ENCODE measurements at regions not wholly inside any gene's neighbourhood (a gene's known extent, or its start where the extent isn't known, plus 50 kb on each side); places are given as distances from the start of the nearest gene placed in this dataset.

DNA sequence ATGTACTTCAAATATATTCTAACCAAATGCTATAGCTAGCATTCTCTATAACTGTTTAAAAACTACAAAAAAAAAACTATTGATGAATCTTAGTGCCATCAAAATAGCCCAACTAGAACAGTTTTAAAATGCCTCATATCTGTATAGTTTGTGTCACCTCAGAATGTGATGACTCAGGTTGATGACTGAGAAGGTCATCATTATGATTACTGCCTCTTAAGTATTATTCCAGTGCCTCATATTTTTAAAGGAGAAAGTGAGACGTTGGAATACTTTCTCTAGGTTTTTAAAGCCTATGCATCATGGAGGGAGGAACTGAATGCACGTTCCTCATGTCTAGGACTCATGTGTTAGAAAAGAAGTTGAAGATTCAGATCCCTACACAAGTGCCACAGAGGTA, 88.2 kb downstream of the TMA16 start:
- no peak for DNase-seq (ENCODE audit: low spot score)

DNA sequence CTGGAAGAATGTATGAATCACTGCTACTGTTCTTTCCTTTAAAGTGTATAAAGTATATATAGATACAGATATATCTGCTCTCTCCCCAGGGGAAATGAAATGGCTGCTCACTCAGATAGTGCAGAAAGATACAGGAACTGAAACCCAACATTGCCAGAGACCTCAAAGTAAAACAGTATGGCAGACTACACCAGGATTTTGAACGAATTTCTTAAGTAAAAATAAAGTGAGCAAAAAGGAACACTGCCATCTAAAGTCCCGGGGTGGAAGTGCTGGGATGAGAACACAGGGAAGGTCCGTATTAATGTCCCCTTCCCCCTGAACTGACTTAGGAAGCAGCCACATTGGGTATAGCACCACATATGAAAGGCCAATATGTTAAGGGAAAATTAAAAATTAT, 93.4 kb downstream of the TMA16 start:
- DNase-seq (ENCODE audit: low spot score): no peak

DNA sequence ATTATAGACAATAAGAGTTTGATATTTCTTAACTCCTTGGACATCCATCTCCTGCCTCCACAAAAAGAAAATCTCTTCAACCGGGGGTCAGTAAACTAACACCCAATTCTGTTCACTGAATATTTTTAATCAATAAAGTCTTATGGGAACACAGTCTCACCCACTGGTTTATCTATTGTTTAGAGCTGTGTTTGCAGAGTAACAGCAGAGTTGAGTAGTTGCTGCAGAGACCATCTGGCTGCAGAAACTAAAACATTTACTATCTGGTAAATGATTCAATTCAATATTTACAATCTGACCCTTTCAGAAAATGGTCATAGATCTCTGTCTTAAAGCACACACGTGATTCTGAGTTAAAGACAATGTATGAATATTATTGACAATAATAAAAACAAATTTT, 94.0 kb downstream of the TMA16 start:
- no peak for DNase-seq (ENCODE audit: low spot score)

DNA sequence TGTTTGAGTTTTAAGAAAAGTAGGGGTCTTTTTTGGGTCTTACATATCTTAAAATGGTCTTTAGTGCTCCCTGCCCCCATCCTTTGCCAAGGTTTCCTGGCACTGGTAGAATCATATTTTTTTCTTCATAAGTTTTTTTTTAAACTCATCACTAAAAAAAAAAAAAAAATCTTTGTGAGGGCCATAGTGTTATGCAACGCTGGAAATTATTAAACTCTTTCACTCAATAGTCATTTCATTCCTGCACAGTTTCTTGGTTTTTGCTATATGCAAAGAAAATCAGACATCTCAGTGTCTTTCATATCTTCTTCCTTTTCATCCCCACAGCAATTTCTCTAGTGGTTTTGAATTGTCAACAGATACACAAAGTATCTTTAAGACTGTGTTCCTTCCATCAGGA, 95.6 kb downstream of the TMA16 start:
- DNase-seq (ENCODE audit: low spot score): no peak

DNA sequence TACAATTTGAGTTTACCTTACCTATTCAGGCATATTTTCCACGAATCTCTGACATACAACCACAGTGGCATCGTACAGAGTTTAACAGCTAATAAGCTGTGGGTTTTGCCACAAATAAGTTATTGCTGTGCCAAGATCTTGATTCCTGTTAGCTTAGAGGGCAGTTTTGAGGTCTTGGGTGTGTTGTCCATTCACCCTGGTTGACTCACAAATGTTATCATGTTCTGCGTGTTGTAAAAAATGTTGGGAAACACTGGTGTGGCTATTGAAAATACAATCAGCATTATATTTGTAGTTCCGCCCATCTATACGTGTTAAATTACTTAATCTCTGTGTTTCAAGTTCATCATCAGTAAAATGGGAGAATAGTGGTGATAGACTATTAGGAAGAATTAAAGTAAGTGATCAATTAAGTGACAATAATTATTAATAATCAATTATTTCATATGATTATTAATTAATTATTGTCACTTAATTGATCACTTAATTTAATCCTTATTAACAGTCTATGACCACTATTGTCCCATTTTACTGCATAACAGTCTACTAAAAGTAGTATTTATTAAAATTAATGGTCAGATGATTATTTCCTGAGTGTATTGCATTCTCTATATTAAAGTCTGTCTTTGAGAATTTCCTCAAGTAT, 96.3 kb downstream of the TMA16 start:
- DNase-seq (ENCODE audit: low spot score): no peak

DNA sequence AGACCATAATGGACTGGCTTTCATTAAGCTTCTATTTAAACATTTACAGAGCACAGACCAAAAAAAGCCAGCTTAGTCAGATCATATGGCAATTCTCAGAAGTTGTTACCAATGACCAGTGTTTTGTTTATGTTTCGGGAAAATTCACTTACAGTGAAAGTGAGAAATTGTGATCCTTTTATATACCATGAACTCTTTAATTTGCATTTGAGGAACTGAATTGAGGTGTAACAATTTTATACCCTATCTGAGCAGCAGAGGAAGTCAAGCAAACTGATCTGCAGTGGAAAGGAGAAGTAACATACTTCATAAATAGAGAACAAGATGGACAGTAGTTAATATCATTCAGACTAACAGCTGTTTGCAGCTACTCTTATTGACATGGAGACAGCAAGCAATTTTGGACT, 97.1 kb downstream of the TMA16 start:
- DNase-seq (ENCODE audit: low spot score): no peak

DNA sequence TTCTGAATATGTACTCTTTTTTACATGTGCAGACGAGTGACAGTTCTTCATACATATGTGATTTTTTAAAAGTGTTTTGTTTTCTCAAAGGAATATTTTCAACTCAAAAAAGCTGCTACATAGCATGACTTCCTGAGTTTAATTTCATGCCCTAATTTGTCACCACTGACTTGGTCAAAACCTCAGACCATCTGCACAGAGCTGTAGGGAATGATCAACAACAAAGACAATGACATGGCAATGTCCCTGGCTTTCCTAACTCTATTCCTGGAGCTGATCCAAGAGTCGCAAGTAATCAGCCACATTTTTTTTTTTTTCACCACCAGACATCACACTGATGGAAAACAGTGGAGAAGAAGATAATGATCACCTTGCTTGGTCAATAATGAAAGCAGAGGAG, 97.7 kb downstream of the TMA16 start:
- DNase-seq (ENCODE audit: low spot score): no peak

DNA sequence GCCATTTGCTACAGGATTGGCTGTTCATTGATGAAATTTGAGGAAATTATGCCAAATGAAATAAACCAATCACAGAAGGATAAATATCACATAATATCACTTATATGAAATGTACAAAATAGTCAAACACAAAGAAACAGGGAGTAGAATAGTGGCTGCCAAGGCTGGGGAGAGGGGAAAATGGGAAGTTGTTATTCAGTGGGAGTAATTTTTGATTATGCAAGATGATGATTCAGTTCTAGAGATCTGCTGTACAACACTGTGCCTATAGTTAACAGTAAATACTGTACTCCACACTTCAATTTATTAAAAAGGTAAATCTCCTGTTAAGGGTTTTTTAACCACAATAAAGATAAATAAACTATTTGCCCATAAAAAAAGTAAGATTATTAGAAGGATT, 101.1 kb downstream of the TMA16 start:
- no peak for DNase-seq (ENCODE audit: low spot score)

DNA sequence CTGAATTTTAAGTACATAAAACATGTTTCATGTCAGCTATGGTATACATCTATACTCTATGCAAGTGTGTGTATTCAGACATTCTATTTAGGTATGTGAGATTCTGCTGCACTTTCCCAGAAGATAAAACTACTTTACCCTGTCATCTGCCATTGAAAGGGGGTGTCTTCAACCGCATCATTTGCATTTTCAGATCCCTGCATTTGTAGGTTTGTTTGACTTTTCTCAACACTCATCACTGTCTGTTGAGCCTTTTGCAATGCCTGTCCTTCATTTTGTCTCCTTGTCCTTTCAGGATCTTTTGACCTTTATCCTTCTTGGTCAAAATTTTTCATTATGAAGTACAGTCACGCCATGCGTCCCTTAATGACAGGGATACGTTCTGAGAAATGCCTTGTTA, 103.5 kb downstream of the TMA16 start:
- no peak for DNase-seq (ENCODE audit: low spot score)

DNA sequence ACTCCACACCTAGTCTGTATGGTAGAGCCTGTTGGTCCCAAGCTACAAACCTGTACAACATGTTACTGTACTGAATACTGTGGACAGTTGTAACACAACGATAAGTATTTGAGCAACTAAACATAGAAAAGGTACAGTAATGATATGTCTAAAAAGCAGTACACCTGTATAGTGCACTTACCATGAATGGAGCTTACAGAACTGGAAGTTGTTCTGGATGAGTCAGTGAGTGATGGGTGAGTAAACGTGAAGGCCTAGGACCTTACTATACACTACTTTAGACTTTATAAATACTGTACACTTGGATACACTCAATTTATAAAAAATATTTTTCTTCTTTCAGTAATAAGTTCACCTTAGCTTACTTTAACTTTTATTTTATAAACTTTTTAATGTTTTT, 104.0 kb downstream of the TMA16 start:
- DNase-seq (ENCODE audit: low spot score): no peak

DNA sequence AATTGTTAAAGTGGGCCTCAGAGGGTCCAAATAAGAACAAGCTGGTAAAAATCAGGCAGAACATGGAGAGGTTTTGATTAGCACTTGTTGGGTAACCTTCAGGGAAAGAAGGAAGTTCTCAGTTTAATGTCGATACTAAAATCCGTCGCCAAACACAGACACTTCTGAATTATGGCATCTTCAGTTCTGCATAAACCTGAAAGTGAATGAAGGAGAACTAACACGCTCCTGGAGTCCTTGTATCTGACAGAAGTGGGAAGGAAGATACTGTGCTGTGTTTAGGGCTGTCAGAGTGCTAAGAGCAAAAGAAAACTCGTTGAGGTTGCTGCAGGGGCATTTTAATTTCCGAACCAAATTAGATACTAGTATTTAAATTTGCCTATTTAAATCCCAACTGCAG, 106.2 kb downstream of the TMA16 start:
- DNase-seq (ENCODE audit: low spot score): no peak

DNA sequence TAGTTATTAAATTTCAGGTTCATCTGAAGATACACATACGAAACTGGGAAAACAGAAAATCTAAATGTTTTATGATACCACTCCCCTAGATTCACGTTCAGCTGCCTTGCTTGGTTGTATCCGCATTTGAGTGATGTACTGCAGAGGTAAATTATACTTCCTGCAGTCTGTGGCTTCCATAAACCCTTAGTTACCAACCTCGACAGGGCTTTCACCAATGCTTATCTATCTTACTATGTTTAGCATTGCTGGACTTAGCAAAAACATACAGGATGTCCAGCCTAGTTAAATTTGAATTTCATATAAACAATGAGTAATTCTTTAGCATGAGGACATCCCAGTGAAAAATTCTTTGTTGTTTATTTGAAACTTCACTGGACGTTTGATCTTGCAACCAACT, 108.8 kb downstream of the TMA16 start:
- DNase-seq (ENCODE audit: low spot score): no peak

DNA sequence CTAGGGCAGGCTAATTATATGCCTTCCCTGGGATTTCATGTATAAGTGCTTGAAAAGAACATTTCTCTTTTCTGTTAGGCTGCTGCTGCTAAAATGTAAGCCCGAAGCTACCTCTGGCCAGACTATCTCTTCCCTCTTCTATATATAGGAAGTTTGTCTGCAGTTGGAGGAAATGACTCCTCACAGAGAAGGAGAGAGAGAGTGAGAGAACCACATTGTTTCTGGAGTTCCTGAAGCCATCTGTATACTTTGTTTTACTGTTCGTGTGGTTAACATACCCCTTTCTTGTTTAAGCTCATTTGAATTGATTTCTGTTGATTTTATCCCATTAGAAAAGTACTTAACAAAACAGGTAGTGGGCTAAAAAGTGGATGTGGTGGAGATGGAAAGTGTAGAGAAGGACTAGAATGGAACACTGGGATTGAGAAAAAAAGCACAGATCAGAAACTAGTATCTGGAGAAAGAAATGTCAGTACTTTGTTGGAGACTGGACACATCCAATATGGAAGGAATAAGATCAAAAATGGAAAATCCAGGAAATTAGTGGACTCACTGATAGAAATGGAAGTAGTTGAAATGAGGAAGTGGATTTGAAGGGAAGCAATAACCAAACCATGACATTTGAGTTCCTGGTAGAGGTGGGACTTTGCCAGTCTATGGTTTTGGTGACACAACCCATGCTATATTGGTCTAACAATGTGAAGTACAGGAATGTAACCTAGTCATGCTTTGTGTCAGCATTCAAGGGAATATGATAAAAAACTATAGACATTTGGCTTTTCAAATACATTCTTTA, 112.6 kb downstream of the TMA16 start:
- no peak for DNase-seq (ENCODE audit: low spot score)

DNA sequence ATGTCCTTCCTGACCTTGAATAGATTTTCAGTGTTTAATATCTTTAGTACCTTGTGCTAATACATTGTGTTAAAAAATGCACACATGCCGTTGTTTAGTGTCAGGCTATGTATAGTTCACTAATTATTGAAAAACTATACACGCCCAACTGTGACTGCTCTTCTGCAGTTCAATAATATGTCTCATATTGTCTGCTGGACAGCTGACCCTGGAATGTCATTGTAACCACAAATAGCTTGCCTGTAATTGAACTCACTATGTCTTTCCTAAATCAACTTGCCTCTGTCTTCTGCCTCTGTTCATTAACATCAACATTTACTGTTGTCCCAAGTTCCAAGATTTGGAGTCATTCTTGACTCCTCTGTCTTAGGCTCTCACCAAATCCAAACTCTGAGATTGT, 114.5 kb downstream of the TMA16 start:
- DNase-seq (ENCODE audit: low spot score): no peak

DNA sequence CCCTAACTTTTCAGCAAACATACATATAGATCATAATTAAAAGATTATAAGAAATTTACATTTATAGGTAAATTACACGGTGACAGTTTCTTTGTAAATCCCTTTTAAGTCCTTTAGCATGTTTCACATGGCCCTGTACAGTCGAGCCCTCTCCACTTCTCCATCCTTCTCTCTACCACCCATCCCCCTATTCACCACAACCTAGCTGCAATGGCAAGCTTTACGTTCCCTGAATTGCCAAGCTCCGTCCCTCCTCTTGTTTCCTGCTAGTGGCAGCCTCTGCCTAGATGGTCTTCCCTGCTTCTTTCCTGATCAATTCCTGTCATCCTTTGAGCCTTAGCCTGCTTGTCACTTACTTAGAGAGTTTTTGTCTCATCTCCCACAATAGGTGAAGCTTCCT, 116.2 kb downstream of the TMA16 start:
- no peak for DNase-seq (ENCODE audit: low spot score)

DNA sequence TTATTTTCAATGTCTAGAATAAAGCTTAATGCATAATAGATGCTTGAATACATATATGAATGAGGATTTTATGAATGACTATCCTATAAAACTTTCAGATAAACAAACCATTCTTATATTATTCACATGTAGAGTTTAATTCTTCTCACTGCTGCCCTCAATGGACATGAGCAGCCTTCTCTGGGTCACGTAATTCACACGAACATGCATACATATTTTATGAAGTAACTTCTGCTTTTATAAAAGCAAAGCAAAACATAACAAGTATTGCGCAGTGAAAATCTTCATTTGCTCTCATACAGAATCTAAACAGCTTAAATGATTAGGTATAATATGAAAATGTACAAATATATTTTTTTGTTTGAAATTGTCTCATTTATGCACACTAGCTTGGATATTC, 116.7 kb downstream of the TMA16 start:
- DNase-seq (ENCODE audit: low spot score): no peak

DNA sequence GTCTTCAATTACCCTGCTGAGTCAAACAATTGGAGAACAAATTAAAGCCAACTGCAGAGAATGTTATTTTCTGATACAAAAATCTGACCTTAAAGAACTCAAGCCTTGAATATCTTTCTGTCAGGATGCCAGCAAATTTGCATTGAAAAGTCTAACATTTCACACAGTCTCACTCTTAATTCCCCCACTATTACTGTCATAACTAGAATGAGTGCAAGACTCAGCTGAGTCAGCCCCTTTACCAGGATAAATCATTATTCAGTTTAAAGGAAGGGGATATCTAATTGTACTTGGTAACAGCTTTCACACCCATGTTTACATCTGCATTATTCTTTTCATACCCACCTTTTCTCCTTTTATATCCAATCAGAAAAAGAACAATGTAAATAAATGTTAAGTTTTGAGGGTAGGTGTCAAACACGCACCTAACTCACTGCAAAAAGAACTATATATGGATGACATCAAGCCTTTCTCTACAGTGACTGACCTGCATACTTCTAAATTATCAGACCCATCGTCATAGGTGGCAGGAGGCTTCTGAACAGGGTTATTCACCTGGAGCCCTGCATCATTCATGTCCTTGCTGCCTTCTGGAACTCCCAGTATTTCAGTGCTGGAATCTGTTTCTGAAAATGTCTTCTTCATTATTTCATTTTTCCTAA, 117.4 kb downstream of the TMA16 start:
- DNase-seq (ENCODE audit: low spot score): no peak

DNA sequence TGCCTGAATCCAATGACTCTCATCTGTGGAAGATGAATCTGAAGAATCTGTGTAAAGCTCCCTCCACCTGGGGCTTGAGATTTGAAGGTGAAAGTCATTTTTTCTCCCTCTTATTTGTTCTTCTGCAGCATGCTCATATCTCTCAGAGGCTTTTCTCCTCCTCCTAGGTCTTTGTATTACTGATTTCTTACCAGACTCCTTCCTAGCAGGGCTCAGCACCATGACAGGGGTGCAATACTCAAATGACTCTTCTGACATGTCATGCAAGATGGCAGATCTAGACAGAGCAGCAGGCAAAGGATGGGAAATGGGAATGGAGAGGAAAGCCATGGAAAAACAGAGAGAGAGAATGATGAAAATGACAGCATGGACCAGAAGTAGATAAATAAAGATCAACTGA, 118.3 kb downstream of the TMA16 start:
- no peak for DNase-seq (ENCODE audit: low spot score)

DNA sequence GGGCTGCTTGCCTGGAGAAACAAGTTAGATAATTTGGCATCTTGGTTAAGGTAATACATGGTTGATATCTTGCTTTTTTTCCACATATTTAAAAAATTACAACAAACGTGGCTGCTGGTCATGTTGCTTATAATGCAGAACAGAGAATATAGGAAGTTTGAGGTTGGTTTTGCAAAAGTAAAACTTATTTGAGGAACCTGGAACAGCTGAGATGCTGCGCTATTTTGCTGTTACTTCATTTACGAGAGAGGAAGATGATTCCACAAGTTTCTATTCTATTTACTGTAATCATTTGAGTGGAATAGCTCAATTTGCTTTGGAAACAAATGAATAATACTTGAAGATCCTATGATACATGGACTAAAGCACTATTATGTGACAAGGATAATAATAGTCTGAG, 118.9 kb downstream of the TMA16 start:
- DNase-seq (ENCODE audit: low spot score): no peak

DNA sequence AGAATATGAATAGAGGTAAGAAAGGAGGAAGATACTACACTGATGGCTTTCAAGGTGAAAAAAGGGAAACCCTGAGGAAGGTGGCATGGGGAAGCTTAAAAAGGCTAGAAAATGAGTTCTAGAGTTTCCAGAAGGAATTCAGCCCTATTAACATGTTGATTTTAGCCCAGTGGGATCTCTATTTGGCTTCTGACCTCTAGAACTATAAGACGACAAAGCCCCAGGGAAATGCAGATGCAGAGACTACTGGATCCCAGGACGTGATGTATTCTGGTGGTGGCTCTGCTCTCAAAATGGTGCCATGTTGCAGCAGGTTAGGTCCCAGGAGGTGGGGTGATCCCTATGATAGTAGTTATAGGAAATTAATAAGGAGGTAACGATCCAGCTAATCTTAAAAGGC, 120.4 kb downstream of the TMA16 start:
- DNase-seq (ENCODE audit: low spot score): no peak

DNA sequence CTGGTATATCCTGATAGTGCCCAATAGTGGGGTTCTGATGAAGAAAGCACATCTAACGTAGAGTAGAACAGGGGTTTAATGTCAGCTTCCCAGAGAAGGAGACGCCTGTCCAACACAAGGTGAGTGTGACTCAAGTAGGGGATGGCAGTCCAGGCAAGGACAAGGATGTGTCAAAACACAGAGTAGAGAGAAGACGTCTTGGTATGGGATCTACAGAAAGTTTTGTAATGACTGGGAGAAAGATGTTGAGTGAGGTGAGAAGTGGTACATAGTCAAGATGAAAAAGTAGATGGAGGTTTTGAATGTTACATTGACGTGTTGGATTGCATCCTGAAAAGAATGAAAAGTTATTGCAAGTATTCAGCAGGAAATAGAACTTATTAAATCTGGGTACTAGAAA, 124.4 kb downstream of the TMA16 start:
- DNase-seq (ENCODE audit: low spot score): no peak

DNA sequence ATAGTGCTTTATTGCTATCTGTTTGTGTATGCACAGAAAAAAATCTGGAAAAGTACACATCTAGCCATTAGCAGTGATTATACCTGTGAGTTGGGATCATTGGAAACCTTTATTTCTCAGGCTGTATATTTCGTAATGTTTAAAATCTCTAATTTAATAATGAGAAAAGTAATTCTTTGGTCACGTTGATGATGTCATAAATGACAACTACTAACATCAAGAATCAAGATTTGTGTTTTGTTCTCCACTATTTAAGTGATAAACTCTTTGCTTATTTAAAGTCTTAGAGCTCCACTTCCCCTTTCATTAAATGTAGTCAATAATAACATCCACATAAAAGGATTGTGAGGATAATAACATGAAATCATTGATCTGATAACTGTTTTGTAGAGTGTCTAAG, 126.2 kb downstream of the TMA16 start:
- no peak for DNase-seq (ENCODE audit: low spot score)

DNA sequence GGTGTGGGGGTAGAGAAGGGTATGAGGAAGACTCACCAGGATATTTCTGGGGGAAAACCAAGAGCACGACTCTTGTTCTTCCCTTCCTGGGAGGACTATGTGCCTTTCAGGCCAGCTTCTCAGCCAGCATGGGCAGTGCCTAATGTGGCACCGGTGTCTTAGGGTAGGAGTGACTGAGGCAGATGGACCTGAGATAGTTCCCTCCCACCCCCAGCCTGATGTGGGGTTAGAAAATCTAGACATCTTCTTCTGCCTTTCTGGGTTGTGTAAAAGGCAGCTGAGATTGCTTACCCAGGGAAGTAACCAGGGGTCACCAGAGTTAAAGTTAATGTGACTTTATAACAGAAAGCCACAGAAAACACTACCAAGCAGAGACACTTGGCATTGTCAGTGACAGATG, 127.3 kb downstream of the TMA16 start:
- no peak for DNase-seq (ENCODE audit: low spot score)

Data from GM03348 (cell line).